Vagina (tissue), 2 donors: ENCODE measurements at regions not wholly inside any gene's neighbourhood (a gene's known extent, or its start where the extent isn't known, plus 50 kb on each side); places are given as distances from the start of the nearest gene placed in this dataset.
"Not testable (repeated sequence)": the region's sequence is repeated elsewhere in the genome, so short reads cannot be mapped to it uniquely, and the experiment has no call there.

ENCODE experiments used
- DNase-seq, 2 donors: peaks; one replicate each; pipeline ENCODE4 v3.0.0-alpha.2; 2017; ENCODE audit errors: extremely low spot score in 2 of 2
- H3K27ac ChIP-seq: fragments of 200-600 bp; sonication (generic); one replicate; pipeline ENCODE4 v1.5.1; 2019
- H3K27me3 ChIP-seq: fragments of 200-600 bp; sonication (generic); one replicate; pipeline ENCODE4 v1.5.1; 2019
- H3K36me3 ChIP-seq, 2 donors: fragments of 200-600 bp; sonication (generic); one replicate each; pipeline ENCODE4 v1.5.1; 2017 to 2019
- H3K4me1 ChIP-seq: fragments of 200-600 bp; sonication (generic); one replicate; pipeline ENCODE4 v1.5.1; 2019
- H3K4me3 ChIP-seq, 2 donors: fragments of 200-600 bp; sonication (generic); 1 replicate in 1 of 2; 2 replicates in 1 of 2; pipeline ENCODE4 v1.5.1; 2016 to 2019
- H3K9me3 ChIP-seq: fragments of 200-600 bp; sonication (generic); one replicate; pipeline ENCODE4 v1.5.1; 2019
- CTCF ChIP-seq, 3 experiments: fragments of 450-650 bp in 2 of 3; fragments of 200-600 bp in 1 of 3; sonication (generic) in 1 of 3; IDR thresholded peaks; one replicate each; pipeline ENCODE4 v1.5.1; 2017 to 2019; ENCODE audit warnings: antibody characterized with exemption in 3 of 3, mild to moderate bottlenecking in 2 of 3, moderate library complexity in 2 of 3
- POLR2A ChIP-seq, 2 donors: fragments of 450-650 bp; IDR thresholded peaks; one replicate each; pipeline ENCODE4 v1.6.1; 2017; ENCODE audit warnings: antibody characterized with exemption in 2 of 2, mild to moderate bottlenecking in 2 of 2, moderate library complexity in 2 of 2
- POLR2AphosphoS5 ChIP-seq, 2 donors: sonication (generic); formaldehyde crosslinking; IDR thresholded peaks; one replicate each; pipeline ENCODE4 v1.9.0; 2017; ENCODE audit warnings: antibody characterized with exemption in 2 of 2, mild to moderate bottlenecking in 2 of 2, low read depth in 1 of 2; ENCODE audit not compliant: insufficient read depth in 1 of 2
- intact Hi-C: fragments of 100-400 bp; cut with DNase I; formaldehyde crosslinking; loops from one replicate; pipeline ENCODE4 v1.15.1; 2023

DNA sequence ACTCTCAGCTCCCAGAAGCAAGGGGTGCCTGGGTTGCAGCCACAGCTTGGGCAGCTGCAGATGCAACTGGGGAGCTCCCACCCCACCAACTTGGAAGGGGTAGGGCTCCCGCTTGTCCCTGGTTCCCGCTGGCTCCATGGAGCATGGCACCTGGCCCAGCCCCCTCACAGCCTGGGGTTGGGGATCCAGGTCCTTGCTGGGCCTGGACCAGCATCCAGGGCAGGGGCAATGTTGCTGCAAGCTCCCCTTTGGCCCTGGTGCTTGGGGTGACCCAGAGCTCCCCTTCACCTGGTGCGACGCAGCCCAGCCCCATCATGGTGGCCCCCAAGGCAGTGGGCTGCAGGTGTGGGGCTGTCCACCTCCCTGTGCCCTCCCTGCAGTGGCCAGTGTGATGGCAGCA lies 99.6 kb upstream of the FRMD4B start:
- Histone ChIP-seq H3K9me3 (no peaks in the 10 kb centered on the region), H3K4me1 (no peaks in the 10 kb centered on the region), H3K4me3 (no peak overlapping the region), H3K27me3 (no peaks in the 10 kb centered on the region), H3K36me3 (no peaks in the 10 kb centered on the region), H3K27ac (no peak overlapping the region)
- intact Hi-C loops, result no loop called here
- no peak for DNase-seq
- no peak for TF ChIP-seq POLR2AphosphoS5 (IDR thresholded peaks at IDR 0.05; ENCODE audit: insufficient read depth in 1 of 2, low read depth in 1 of 2)
- no peak for TF ChIP-seq POLR2A (IDR thresholded peaks at IDR 0.05)
- no peak for TF ChIP-seq CTCF (IDR thresholded peaks at IDR 0.05)

- H3K9me3 ChIP-seq, result no peaks in the 10 kb centered on the region
- no peaks in the 10 kb centered on the region for H3K36me3 ChIP-seq
- H3K27me3 ChIP-seq, result no peaks in the 10 kb centered on the region
- H3K4me1 ChIP-seq, result no peaks in the 10 kb centered on the region
- no peak overlapping the region for H3K4me3 ChIP-seq
- no peak overlapping the region for H3K27ac ChIP-seq
- DNase-seq, result no peak
- TF ChIP-seq CTCF (IDR thresholded peaks at IDR 0.05) (no peak), POLR2A (IDR thresholded peaks at IDR 0.05) (no peak), POLR2AphosphoS5 (IDR thresholded peaks at IDR 0.05; ENCODE audit: insufficient read depth in 1 of 2, low read depth in 1 of 2) (no peak)
- intact Hi-C loops, result no loop called here
Observed at GRCh38 chr3:69484507-69485393, 98.9 kb upstream of the FRMD4B start.

GRCh38 chr3:69483449-69483848 lies 97.6 kb upstream of the FRMD4B start:
- Histone ChIP-seq H3K9me3 (no peaks in the 10 kb centered on the region), H3K27ac (no peak overlapping the region), H3K4me3 (no peak overlapping the region), H3K36me3 (no peaks in the 10 kb centered on the region), H3K4me1 (no peaks in the 10 kb centered on the region), H3K27me3 (no peaks in the 10 kb centered on the region)
- intact Hi-C loops, result no loop called here
- TF ChIP-seq POLR2A (IDR thresholded peaks at IDR 0.05) (no peak), CTCF (IDR thresholded peaks at IDR 0.05) (no peak), POLR2AphosphoS5 (IDR thresholded peaks at IDR 0.05; ENCODE audit: insufficient read depth in 1 of 2, low read depth in 1 of 2) (no peak)
- no peak for DNase-seq

DNA sequence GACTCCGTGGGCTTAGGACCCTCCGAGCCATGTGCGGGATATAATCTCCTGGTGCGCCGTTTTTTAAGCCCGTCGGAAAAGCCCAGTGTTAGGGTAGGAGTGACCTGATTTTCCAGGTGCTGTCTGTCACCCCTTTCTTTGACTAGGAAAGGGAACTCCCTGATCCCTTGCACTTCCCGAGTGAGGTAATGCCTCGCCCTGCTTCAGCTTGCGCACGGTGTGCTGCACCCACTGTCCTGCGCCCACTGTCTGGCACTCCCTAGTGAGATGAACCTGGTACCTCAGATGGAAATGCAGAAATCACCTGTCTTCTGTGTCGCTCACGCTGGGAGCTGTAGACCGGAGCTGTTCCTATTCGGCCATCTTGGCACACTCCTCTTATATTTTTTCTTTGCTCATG lies 95.1 kb upstream of the FRMD4B start:
- H3K9me3 ChIP-seq, H3K27me3 ChIP-seq, H3K4me1 ChIP-seq, H3K36me3 ChIP-seq, DNase-seq, H3K27ac ChIP-seq, H3K4me3 ChIP-seq, intact Hi-C loops: not testable (repeated sequence)

DNA sequence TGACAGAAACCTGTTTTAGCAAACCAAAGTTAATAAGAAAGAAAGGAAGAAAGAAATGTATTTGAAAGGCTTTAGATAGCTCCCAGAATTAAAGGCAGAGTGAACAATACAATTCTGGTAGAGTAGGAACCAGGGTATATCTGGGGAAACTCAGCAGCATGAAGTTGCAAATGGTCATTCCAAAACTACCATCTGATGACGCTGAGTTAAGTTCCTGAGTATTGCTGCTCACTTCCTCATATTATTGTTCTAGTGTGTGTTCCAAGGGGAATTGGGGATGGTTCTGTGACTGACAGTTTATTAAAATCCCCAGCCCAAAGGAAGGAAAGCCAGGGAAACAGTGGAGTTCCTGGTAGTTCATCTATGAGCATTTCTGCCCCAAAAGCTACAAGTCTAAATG lies 88.3 kb upstream of the FRMD4B start:
- Histone ChIP-seq H3K4me1 (no peaks in the 10 kb centered on the region), H3K27me3 (no peaks in the 10 kb centered on the region), H3K4me3 (no peak overlapping the region), H3K27ac (no peak overlapping the region), H3K9me3 (no peaks in the 10 kb centered on the region), H3K36me3 (no peaks in the 10 kb centered on the region)
- no peak for TF ChIP-seq CTCF (IDR thresholded peaks at IDR 0.05)
- TF ChIP-seq POLR2A (IDR thresholded peaks at IDR 0.05), result no peak
- TF ChIP-seq POLR2AphosphoS5 (IDR thresholded peaks at IDR 0.05; ENCODE audit: insufficient read depth in 1 of 2, low read depth in 1 of 2), result no peak
- intact Hi-C loops, result no loop called here
- DNase-seq, result no peak
